Keratinocyte (primary cell): ENCODE measurements at regions not wholly inside any gene's neighbourhood (a gene's known extent, or its start where the extent isn't known, plus 50 kb on each side); places are given as distances from the start of the nearest gene placed in this dataset.

Source experiments
- DNase-seq: peaks from one replicate; pipeline ENCODE4 v3.0.0-alpha.2; 2011; ENCODE audit warnings: low read depth, missing footprints, low spot score
- FAIRE-seq: peaks from 2 replicates; lab custom pipeline; 2011; peaks lifted over from hg19 to GRCh38; lab: Jason Lieb, UNC
- H2AFZ ChIP-seq: 2 replicates; pipeline ENCODE4 v1.6.0; 2012; ENCODE audit warnings: low read length, control low read depth, inconsistent platforms; ENCODE audit not compliant: control insufficient read depth
- H3K27ac ChIP-seq: 2 replicates; pipeline ENCODE4 v1.5.1; 2011; ENCODE audit warnings: low read length; ENCODE audit not compliant: control insufficient read depth, insufficient read depth
- H3K27me3 ChIP-seq: 3 replicates; pipeline ENCODE4 v1.6.0; 2011; ENCODE audit warnings: low read length; ENCODE audit not compliant: control insufficient read depth, insufficient read depth; ENCODE audit errors: extremely low read depth
- H3K36me3 ChIP-seq, 2 experiments: 2 replicates in 1 of 2; 3 replicates in 1 of 2; pipeline ENCODE4 v1.5.1; 2011; ENCODE audit warnings: low read length in 2 of 2, mild to moderate bottlenecking in 1 of 2; ENCODE audit not compliant: control insufficient read depth in 2 of 2, insufficient read depth in 2 of 2; ENCODE audit errors: extremely low read depth in 1 of 2
- H3K4me1 ChIP-seq: 3 replicates; pipeline ENCODE4 v1.5.1; 2011; ENCODE audit warnings: low read length; ENCODE audit not compliant: control insufficient read depth, insufficient read depth; ENCODE audit errors: extremely low read depth
- H3K4me2 ChIP-seq: 3 replicates; pipeline ENCODE4 v1.6.0; 2011; ENCODE audit warnings: low read depth, low read length; ENCODE audit not compliant: control insufficient read depth, insufficient read depth; ENCODE audit errors: extremely low read depth
- H3K4me3 ChIP-seq, 3 experiments: fragments of 200-600 bp in 1 of 3; sonication (generic) in 1 of 3; 2 replicates in 2 of 3; 3 replicates in 1 of 3; pipeline ENCODE4 v1.5.1; 2011 to 2016; ENCODE audit warnings: low read length in 3 of 3, mild to moderate bottlenecking in 3 of 3, control low read depth in 2 of 3, inconsistent platforms in 1 of 3, low read depth in 1 of 3, mixed read lengths in 1 of 3, mixed run types in 1 of 3, moderate library complexity in 1 of 3; ENCODE audit not compliant: control insufficient read depth in 2 of 3, insufficient read depth in 2 of 3; ENCODE audit errors: extremely low read depth in 1 of 3
- H3K79me2 ChIP-seq: 2 replicates; pipeline ENCODE4 v1.6.0; 2012; ENCODE audit warnings: low read length; ENCODE audit not compliant: control insufficient read depth, insufficient read depth
- H3K9ac ChIP-seq: 3 replicates; pipeline ENCODE4 v1.6.0; 2011; ENCODE audit warnings: low read length; ENCODE audit not compliant: control insufficient read depth, insufficient read depth; ENCODE audit errors: extremely low read depth
- H3K9me1 ChIP-seq: 3 replicates; pipeline ENCODE4 v1.6.0; 2011; ENCODE audit warnings: low read length; ENCODE audit not compliant: control insufficient read depth, insufficient read depth; ENCODE audit errors: extremely low read depth
- H3K9me3 ChIP-seq: 2 replicates; pipeline ENCODE4 v1.5.1; 2012; ENCODE audit warnings: low read depth, low read length; ENCODE audit not compliant: control insufficient read depth
- H4K20me1 ChIP-seq: 3 replicates; pipeline ENCODE4 v1.6.0; 2011; ENCODE audit warnings: low read length; ENCODE audit not compliant: control insufficient read depth, insufficient read depth; ENCODE audit errors: extremely low read depth
- EZH2 ChIP-seq: IDR thresholded peaks from one replicate; pipeline ENCODE4 v1.6.1; 2012; ENCODE audit warnings: inconsistent platforms, mild to moderate bottlenecking, low read length, moderate library complexity
- dilution Hi-C: fragments of 300-500 bp; cut with MboI; formaldehyde crosslinking; loops from one replicate; pipeline ENCODE4 v1.7.0; 2020; ENCODE audit warnings: low sequenced_read_pairs; ENCODE audit not compliant: extremely low pct_ligation_motif_present
- TF ChIP-seq, protein P1 (sequence below), 3 experiments: IDR thresholded peaks in 1 of 3; conservative IDR thresholded peaks in 1 of 3; optimal IDR thresholded peaks in 1 of 3; 2 replicates in 2 of 3; 3 replicates in 1 of 3; pipeline versions ENCODE3 to v1.5.1; 2011; ENCODE audit warnings: low read length in 3 of 3, mild to moderate bottlenecking in 3 of 3, moderate library complexity in 2 of 3, control low read depth in 1 of 3, inconsistent platforms in 1 of 3; ENCODE audit not compliant: insufficient read depth in 2 of 3; ENCODE audit errors: extremely low read depth in 1 of 3

GRCh38 chr5:68446487-68446894 is 230.9 kb downstream of the PIK3R1 start:
- H3K36me3 ChIP-seq, result no peaks in the 10 kb centered on the region
- H3K27ac ChIP-seq, result no peak overlapping the region
- dilution Hi-C loops, result no loop called here
- H3K9ac ChIP-seq, result no peak overlapping the region
- H3K27me3 ChIP-seq, result no peaks in the 10 kb centered on the region
- no peaks in the 10 kb centered on the region for H3K9me1 ChIP-seq
- H3K79me2 ChIP-seq, result no peaks in the 10 kb centered on the region
- H3K4me1 ChIP-seq, result peaks cover 11% of the 10 kb centered on the region
- H2AFZ ChIP-seq, result no peak overlapping the region
- H3K9me3 ChIP-seq, result no peaks in the 10 kb centered on the region
- no peaks in the 10 kb centered on the region for H4K20me1 ChIP-seq
- TF ChIP-seq EZH2, result no peak
- TF ChIP-seq, protein P1, sequence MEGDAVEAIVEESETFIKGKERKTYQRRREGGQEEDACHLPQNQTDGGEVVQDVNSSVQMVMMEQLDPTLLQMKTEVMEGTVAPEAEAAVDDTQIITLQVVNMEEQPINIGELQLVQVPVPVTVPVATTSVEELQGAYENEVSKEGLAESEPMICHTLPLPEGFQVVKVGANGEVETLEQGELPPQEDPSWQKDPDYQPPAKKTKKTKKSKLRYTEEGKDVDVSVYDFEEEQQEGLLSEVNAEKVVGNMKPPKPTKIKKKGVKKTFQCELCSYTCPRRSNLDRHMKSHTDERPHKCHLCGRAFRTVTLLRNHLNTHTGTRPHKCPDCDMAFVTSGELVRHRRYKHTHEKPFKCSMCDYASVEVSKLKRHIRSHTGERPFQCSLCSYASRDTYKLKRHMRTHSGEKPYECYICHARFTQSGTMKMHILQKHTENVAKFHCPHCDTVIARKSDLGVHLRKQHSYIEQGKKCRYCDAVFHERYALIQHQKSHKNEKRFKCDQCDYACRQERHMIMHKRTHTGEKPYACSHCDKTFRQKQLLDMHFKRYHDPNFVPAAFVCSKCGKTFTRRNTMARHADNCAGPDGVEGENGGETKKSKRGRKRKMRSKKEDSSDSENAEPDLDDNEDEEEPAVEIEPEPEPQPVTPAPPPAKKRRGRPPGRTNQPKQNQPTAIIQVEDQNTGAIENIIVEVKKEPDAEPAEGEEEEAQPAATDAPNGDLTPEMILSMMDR (optimal IDR thresholded peaks at IDR 0.05 in 1 of 3, IDR thresholded peaks at IDR 0.05 in 1 of 3, conservative IDR thresholded peaks at IDR 0.05 in 1 of 3; ENCODE audit: extremely low read depth in 1 of 3, insufficient read depth in 2 of 3, low read length in 3 of 3), result no peak
- no peak overlapping the region for H3K4me3 ChIP-seq
- H3K4me2 ChIP-seq, result no peak overlapping the region
- FAIRE-seq (no peak), DNase-seq (no peak)

- no peak for FAIRE-seq
Measured at GRCh38 chr5:68447136-68447929, 231.8 kb downstream of the PIK3R1 start.

More at GRCh38 chr5:68447136-68447929, 231.8 kb downstream of the PIK3R1 start:
- dilution Hi-C loops, result no loop called here
- no peaks in the 10 kb centered on the region for H3K36me3 ChIP-seq
- H3K4me1 ChIP-seq, result peaks cover 11% of the 10 kb centered on the region
- no peak overlapping the region for H3K27ac ChIP-seq
- no peak overlapping the region for H2AFZ ChIP-seq
- no peak overlapping the region for H3K9ac ChIP-seq
- no peak overlapping the region for H3K4me3 ChIP-seq
- no peak for DNase-seq
- H3K9me3 ChIP-seq, result no peaks in the 10 kb centered on the region
- H3K4me2 ChIP-seq, result no peak overlapping the region
- H3K9me1 ChIP-seq, result no peaks in the 10 kb centered on the region
- no peak for TF ChIP-seq EZH2
- TF ChIP-seq, protein P1 (optimal IDR thresholded peaks at IDR 0.05 in 1 of 3, IDR thresholded peaks at IDR 0.05 in 1 of 3, conservative IDR thresholded peaks at IDR 0.05 in 1 of 3; ENCODE audit: extremely low read depth in 1 of 3, insufficient read depth in 2 of 3, low read length in 3 of 3), result no peak
- H3K79me2 ChIP-seq, result no peaks in the 10 kb centered on the region
- H4K20me1 ChIP-seq, result no peaks in the 10 kb centered on the region
- no peaks in the 10 kb centered on the region for H3K27me3 ChIP-seq
